ENCODE measurements at regions not wholly inside any gene's neighbourhood (a gene's known extent, or its start where the extent isn't known, plus 50 kb on each side); places are given as distances from the start of the nearest gene placed in this dataset.
A peak's percentile ranks its signal among the peaks of the same experiment; 100 is the strongest.

- Histone ChIP-seq H4K20me1 (ENCODE audit: control insufficient read depth, extremely low read depth, insufficient read depth, low read length) (no peaks in the 10 kb centered on the region), H3K27ac (ENCODE audit: insufficient read depth, low read length) (no peak overlapping the region), H3K36me3 (ENCODE audit: control insufficient read depth, insufficient read depth, low read length) (no peaks in the 10 kb centered on the region), H2AFZ (ENCODE audit: low read length) (no peak overlapping the region), H3K27me3 (ENCODE audit: control insufficient read depth, insufficient read depth, low read length) (no peaks in the 10 kb centered on the region), H3K79me2 (ENCODE audit: control insufficient read depth, insufficient read depth, low read length) (no peaks in the 10 kb centered on the region), H3K4me1 (ENCODE audit: control insufficient read depth, extremely low read depth, insufficient read depth, low read length) (no peaks in the 10 kb centered on the region), H3K4me3 (replicated peaks in 1 of 4; ENCODE audit: control extremely low read depth in 1 of 4, insufficient read depth in 1 of 4, low read depth in 3 of 4, low read length in 4 of 4) (no peak overlapping the region), H3K9me3 (ENCODE audit: control insufficient read depth, insufficient read depth, low read depth, low read length) (no peaks in the 10 kb centered on the region), H3K4me2 (ENCODE audit: extremely low read depth, insufficient read depth, low read length) (no peak overlapping the region), H3K9ac (ENCODE audit: insufficient read depth, low read length) (no peak overlapping the region)
- TF ChIP-seq CTCF (conservative IDR thresholded peaks at IDR 0.05 in 1 of 2, IDR thresholded peaks at IDR 0.05 in 1 of 2; ENCODE audit: low read depth in 1 of 2, low read length in 2 of 2), result no peak
- TF ChIP-seq EZH2 (IDR thresholded peaks at IDR 0.05; ENCODE audit: low read length, missing control alignments), result no peak
- DNase-seq (ENCODE audit: low read depth in 2 of 2), result no peak
Observed at GRCh38 chr2:172198361-172198760, 95.7 kb upstream of the DLX2 start.

- Histone ChIP-seq H3K4me3 (replicated peaks in 1 of 4; ENCODE audit: control extremely low read depth in 1 of 4, insufficient read depth in 1 of 4, low read depth in 3 of 4, low read length in 4 of 4) (no peak overlapping the region), H3K27me3 (ENCODE audit: control insufficient read depth, insufficient read depth, low read length) (no peaks in the 10 kb centered on the region), H3K9me3 (ENCODE audit: control insufficient read depth, insufficient read depth, low read depth, low read length) (no peaks in the 10 kb centered on the region), H3K79me2 (ENCODE audit: control insufficient read depth, insufficient read depth, low read length) (no peaks in the 10 kb centered on the region), H2AFZ (ENCODE audit: low read length) (no peak overlapping the region), H4K20me1 (ENCODE audit: control insufficient read depth, extremely low read depth, insufficient read depth, low read length) (no peaks in the 10 kb centered on the region), H3K4me1 (ENCODE audit: control insufficient read depth, extremely low read depth, insufficient read depth, low read length) (no peaks in the 10 kb centered on the region), H3K4me2 (ENCODE audit: extremely low read depth, insufficient read depth, low read length) (no peak overlapping the region), H3K36me3 (ENCODE audit: control insufficient read depth, insufficient read depth, low read length) (no peaks in the 10 kb centered on the region), H3K9ac (ENCODE audit: insufficient read depth, low read length) (no peak overlapping the region), H3K27ac (ENCODE audit: insufficient read depth, low read length) (no peak overlapping the region)
- no peak for TF ChIP-seq CTCF (conservative IDR thresholded peaks at IDR 0.05 in 1 of 2, IDR thresholded peaks at IDR 0.05 in 1 of 2; ENCODE audit: low read depth in 1 of 2, low read length in 2 of 2)
- TF ChIP-seq EZH2 (IDR thresholded peaks at IDR 0.05; ENCODE audit: low read length, missing control alignments), result no peak
- no peak for DNase-seq (ENCODE audit: low read depth in 2 of 2)
Observed at GRCh38 chr2:172198908-172199307, 96.2 kb upstream of the DLX2 start.

- Histone ChIP-seq H3K27ac (ENCODE audit: insufficient read depth, low read length) (no peak overlapping the region), H2AFZ (ENCODE audit: low read length) (no peak overlapping the region), H3K36me3 (ENCODE audit: control insufficient read depth, insufficient read depth, low read length) (no peaks in the 10 kb centered on the region), H3K4me1 (ENCODE audit: control insufficient read depth, extremely low read depth, insufficient read depth, low read length) (no peaks in the 10 kb centered on the region), H3K9me3 (ENCODE audit: control insufficient read depth, insufficient read depth, low read depth, low read length) (no peaks in the 10 kb centered on the region), H3K79me2 (ENCODE audit: control insufficient read depth, insufficient read depth, low read length) (no peaks in the 10 kb centered on the region), H3K27me3 (ENCODE audit: control insufficient read depth, insufficient read depth, low read length) (no peaks in the 10 kb centered on the region), H4K20me1 (ENCODE audit: control insufficient read depth, extremely low read depth, insufficient read depth, low read length) (no peaks in the 10 kb centered on the region), H3K4me2 (ENCODE audit: extremely low read depth, insufficient read depth, low read length) (no peak overlapping the region), H3K4me3 (replicated peaks in 1 of 4; ENCODE audit: control extremely low read depth in 1 of 4, insufficient read depth in 1 of 4, low read depth in 3 of 4, low read length in 4 of 4) (no peak overlapping the region), H3K9ac (ENCODE audit: insufficient read depth, low read length) (no peak overlapping the region)
- TF ChIP-seq EZH2 (IDR thresholded peaks at IDR 0.05; ENCODE audit: low read length, missing control alignments) (no peak), CTCF (conservative IDR thresholded peaks at IDR 0.05 in 1 of 2, IDR thresholded peaks at IDR 0.05 in 1 of 2; ENCODE audit: low read depth in 1 of 2, low read length in 2 of 2) (peak; percentile 63 to 69)
- peak; percentile 28 to 75 for DNase-seq (ENCODE audit: low read depth in 2 of 2)
Observed at GRCh38 chr2:172200495-172201085, 97.9 kb upstream of the DLX2 start.
